Upper lobe of right lung (tissue), 1 donor: ENCODE measurements at regions not wholly inside any gene's neighbourhood (a gene's known extent, or its start where the extent isn't known, plus 50 kb on each side); places are given as distances from the start of the nearest gene placed in this dataset.

ENCODE experiments used
- ATAC-seq: fragments of 200-7000 bp; cut with Tn5 transposase; one replicate; pipeline ENCODE4 v1.9.1; 2020; ENCODE audit warnings: mild to moderate bottlenecking, moderate library complexity
- DNase-seq: peaks from one replicate; pipeline ENCODE4 v3.0.0-alpha.2; 2020
- H3K27ac ChIP-seq: fragments of 200-600 bp; one replicate; pipeline ENCODE4 v1.8.0; 2022
- H3K27me3 ChIP-seq: fragments of 200-600 bp; one replicate; pipeline ENCODE4 v1.8.0; 2022; ENCODE audit warnings: mild to moderate bottlenecking
- H3K36me3 ChIP-seq: fragments of 200-600 bp; one replicate; pipeline ENCODE4 v1.8.0; 2022
- H3K4me1 ChIP-seq: fragments of 200-600 bp; one replicate; pipeline ENCODE4 v1.8.0; 2022
- H3K4me3 ChIP-seq: fragments of 200-600 bp; one replicate; pipeline ENCODE4 v1.8.0; 2022; ENCODE audit warnings: mild to moderate bottlenecking
- H3K9me3 ChIP-seq: fragments of 200-600 bp; one replicate; pipeline ENCODE4 v1.8.0; 2022
- CTCF ChIP-seq: fragments of 200-600 bp; IDR thresholded peaks from one replicate; pipeline ENCODE4 v1.8.0; 2022; ENCODE audit warnings: antibody characterized with exemption
- intact Hi-C: fragments of 100-400 bp; cut with DNase I; formaldehyde crosslinking; loops from one replicate; pipeline ENCODE4 v1.11.0; 2022
- donor health status: DM: no; HTN: yes; CAD: no; lungs with severe emphysema.

- TF ChIP-seq CTCF: no peak
- no peaks in the 10 kb centered on the region for H3K9me3 ChIP-seq
- no peaks in the 10 kb centered on the region for H3K27me3 ChIP-seq
- H3K36me3 ChIP-seq: no peaks in the 10 kb centered on the region
- intact Hi-C loops: no loop called here
- H3K4me3 ChIP-seq: no peak overlapping the region
- no peak overlapping the region for H3K27ac ChIP-seq
- DNase-seq (no peak), ATAC-seq (no peak)
- no peaks in the 10 kb centered on the region for H3K4me1 ChIP-seq
Measured at GRCh38 chr2:43001787-43002468, 209.5 kb upstream of the HAAO start.

GRCh38 chr2:43001055-43001378 lies 208.6 kb upstream of the HAAO start:
- no peak for TF ChIP-seq CTCF
- Histone ChIP-seq H3K4me3 (no peak overlapping the region), H3K27ac (no peak overlapping the region), H3K27me3 (no peaks in the 10 kb centered on the region), H3K36me3 (no peaks in the 10 kb centered on the region), H3K9me3 (no peaks in the 10 kb centered on the region), H3K4me1 (no peaks in the 10 kb centered on the region)
- ATAC-seq (no peak), DNase-seq (no peak)
- intact Hi-C loops: no loop called here

- no peak overlapping the region for H3K4me3 ChIP-seq
- no peak overlapping the region for H3K27ac ChIP-seq
- intact Hi-C loops: no loop called here
- DNase-seq: no peak
- H3K4me1 ChIP-seq: no peaks in the 10 kb centered on the region
- TF ChIP-seq CTCF: no peak
- ATAC-seq: no peak
- no peaks in the 10 kb centered on the region for H3K9me3 ChIP-seq
- no peaks in the 10 kb centered on the region for H3K27me3 ChIP-seq
- no peaks in the 10 kb centered on the region for H3K36me3 ChIP-seq
Measured at GRCh38 chr2:43000242-43001054, 208.1 kb upstream of the HAAO start.

GRCh38 chr2:42999856-43000241 lies 207.5 kb upstream of the HAAO start:
- intact Hi-C loops: no loop called here
- DNase-seq (no peak), ATAC-seq (no peak)

GRCh38 chr2:42999391-42999841 lies 207.0 kb upstream of the HAAO start:
- no peaks in the 10 kb centered on the region for H3K4me1 ChIP-seq
- TF ChIP-seq CTCF: no peak
- peak; percentile 13 for ATAC-seq

More at GRCh38 chr2:42999856-43000241, 207.5 kb upstream of the HAAO start:
- Histone ChIP-seq H3K36me3 (no peaks in the 10 kb centered on the region), H3K27ac (no peak overlapping the region), H3K4me1 (no peaks in the 10 kb centered on the region), H3K9me3 (no peaks in the 10 kb centered on the region), H3K27me3 (no peaks in the 10 kb centered on the region), H3K4me3 (no peak overlapping the region)
- no peak for TF ChIP-seq CTCF

More at GRCh38 chr2:42999391-42999841, 207.0 kb upstream of the HAAO start:
- Histone ChIP-seq H3K27ac (no peak overlapping the region), H3K36me3 (no peaks in the 10 kb centered on the region), H3K27me3 (no peaks in the 10 kb centered on the region), H3K4me3 (no peak overlapping the region), H3K9me3 (no peaks in the 10 kb centered on the region)
- DNase-seq: no peak
- intact Hi-C loops: no loop called here
